Activated gamma-delta T cell treated with anti-CD3 and anti-CD28 coated beads, Interleukin-2, amount 50 U/mL, for 16 hours (primary cell): ENCODE measurements at regions not wholly inside any gene's neighbourhood (a gene's known extent, or its start where the extent isn't known, plus 50 kb on each side); places are given as distances from the start of the nearest gene placed in this dataset.
"Not testable (repeated sequence)": the region's sequence is repeated elsewhere in the genome, so short reads cannot be mapped to it uniquely, and the experiment has no call there.

ENCODE experiments used
- DNase-seq: peaks from one replicate; pipeline ENCODE4 v3.0.0-alpha.2; 2020; ENCODE audit warnings: low read depth

GRCh38 chr14:49106741-49107667 lies 479.2 kb downstream of the RPS29 start:
- DNase-seq, result no peak

- DNase-seq, result no peak
These were observed 480.2 kb downstream of the RPS29 start for GRCh38 chr14:49105956-49106355.

- no peak for DNase-seq
These were observed 480.7 kb downstream of the RPS29 start for GRCh38 chr14:49105512-49105911.

- DNase-seq, result no peak
These were observed 493.8 kb downstream of the RPS29 start for GRCh38 chr14:49092345-49092744.

GRCh38 chr14:49089107-49089506 lies 497.1 kb downstream of the RPS29 start:
- DNase-seq, result no peak

- DNase-seq, result not testable (repeated sequence)
These were observed 512.9 kb downstream of the RPS29 start for GRCh38 chr14:49073292-49073691.

GRCh38 chr14:49058511-49058910 lies 527.7 kb downstream of the RPS29 start:
- DNase-seq, result no peak

GRCh38 chr14:49057838-49058510 lies 528.2 kb downstream of the RPS29 start:
- no peak for DNase-seq

GRCh38 chr14:49056021-49056420 lies 530.2 kb downstream of the RPS29 start:
- DNase-seq, result no peak

GRCh38 chr14:49052521-49052920 lies 533.7 kb downstream of the RPS29 start:
- no peak for DNase-seq

GRCh38 chr14:49051328-49052060 lies 534.7 kb downstream of the RPS29 start:
- no peak for DNase-seq

GRCh38 chr14:49050822-49051221 lies 535.4 kb downstream of the RPS29 start:
- no peak for DNase-seq

GRCh38 chr14:49049711-49050110 lies 536.5 kb downstream of the RPS29 start:
- DNase-seq, result no peak

- DNase-seq, result no peak
These were observed 541.2 kb downstream of the RPS29 start for GRCh38 chr14:49044981-49045380.

- no peak for DNase-seq
These were observed 549.1 kb downstream of the RPS29 start for GRCh38 chr14:49036984-49037516.

GRCh38 chr14:49036266-49036665 lies 549.9 kb downstream of the RPS29 start:
- no peak for DNase-seq

GRCh38 chr14:49033131-49033530 lies 553.0 kb downstream of the RPS29 start:
- no peak for DNase-seq

GRCh38 chr14:49031710-49032109 lies 554.5 kb downstream of the RPS29 start:
- DNase-seq, result not testable (repeated sequence)

GRCh38 chr14:49019467-49020115 lies 566.6 kb downstream of the RPS29 start:
- no peak for DNase-seq

GRCh38 chr14:49017447-49017846 lies 568.7 kb downstream of the RPS29 start:
- DNase-seq, result no peak

- no peak for DNase-seq
These were observed 569.8 kb downstream of the RPS29 start for GRCh38 chr14:49016381-49016780.

GRCh38 chr14:49014476-49014875 lies 571.7 kb downstream of the RPS29 start:
- no peak for DNase-seq
